HepG2 (cell line): ENCODE measurements at regions not wholly inside any gene's neighbourhood (a gene's known extent, or its start where the extent isn't known, plus 50 kb on each side); places are given as distances from the start of the nearest gene placed in this dataset.

Source experiments
- ATAC-seq: fragments of 200-7000 bp; cut with Tn5 transposase; 3 replicates; pipeline ENCODE4 v1.9.1; 2020; ENCODE audit warnings: mild to moderate bottlenecking, moderate library complexity
- BruUV-seq: library from RNA; stranded (reverse); fragments of 400-500 nt; replicated peaks from 2 replicates; lab custom pipeline; 2021; lab: Mats Ljungman, UMichigan
- CTCF ChIA-PET: fragments of 300-600 bp; formaldehyde crosslinking; extraction: SDS; loops from one replicate; lab custom pipeline; 2021; ENCODE audit warnings: low total read pairs, inconsistent platforms, low intra/inter-chr PET ratio; lab: Yijun Ruan, JAX
- POLR2A ChIA-PET: fragments of 350-600 bp; sonication (Branson Sonifier 250); formaldehyde crosslinking; loops from one replicate; lab custom pipeline; 2020; ENCODE audit warnings: antibody characterized with exemption, inconsistent platforms; lab: Yijun Ruan, JAX
- DNase-seq: peaks from one replicate; pipeline ENCODE4 v3.0.0-alpha.2; 2015; ENCODE audit warnings: low spot score
- FAIRE-seq: peaks from 3 replicates; lab custom pipeline; 2011; peaks lifted over from hg19 to GRCh38; lab: Jason Lieb, UNC
- H2AFZ ChIP-seq: one replicate; pipeline ENCODE4 v1.6.1; 2011; ENCODE audit warnings: low read length, inconsistent platforms
- H3K27ac ChIP-seq: fragments of 300-600 bp; 3 replicates; pipeline ENCODE4 v1.8.0; 2011; ENCODE audit warnings: mixed run types, mild to moderate bottlenecking, mixed read lengths, low read length, inconsistent platforms; ENCODE audit not compliant: insufficient read depth; ENCODE audit errors: extremely low read length
- H3K27me3 ChIP-seq, 2 experiments: fragments of 200-600 bp in 1 of 2; 2 replicates in 1 of 2; 3 replicates in 1 of 2; pipeline versions ENCODE4 v1.6.0 to v1.8.0; 2011; ENCODE audit warnings: low read length in 2 of 2, mild to moderate bottlenecking in 2 of 2, moderate library complexity in 2 of 2, inconsistent platforms in 1 of 2; ENCODE audit not compliant: insufficient read depth in 2 of 2, control insufficient read depth in 1 of 2
- H3K36me3 ChIP-seq, 2 experiments: fragments of 200-600 bp in 1 of 2; replicated peaks in 1 of 2; 2 replicates in 1 of 2; 3 replicates in 1 of 2; pipeline versions ENCODE4 v1.5.1 to v1.8.0; 2011; ENCODE audit warnings: low read length in 2 of 2, inconsistent platforms in 1 of 2; ENCODE audit not compliant: insufficient read depth in 2 of 2, control insufficient read depth in 1 of 2
- H3K4me1 ChIP-seq: 2 replicates; pipeline ENCODE4 v1.5.1; 2012; ENCODE audit warnings: low read length, inconsistent platforms; ENCODE audit not compliant: insufficient read depth
- H3K4me2 ChIP-seq: 2 replicates; pipeline ENCODE4 v1.6.0; 2011; ENCODE audit warnings: low read depth, low read length, inconsistent platforms
- H3K4me3 ChIP-seq, 3 experiments: fragments of 200-600 bp in 1 of 3; sonication (generic), shearing (Covaris generic) in 1 of 3; replicated peaks in 1 of 3; 2 replicates each; pipeline ENCODE4 v1.5.1; 2011 to 2016; ENCODE audit warnings: low read length in 3 of 3, inconsistent platforms in 2 of 3, low read depth in 2 of 3, mild to moderate bottlenecking in 2 of 3, control low read depth in 1 of 3, mixed read lengths in 1 of 3; ENCODE audit not compliant: insufficient read depth in 1 of 3
- H3K79me2 ChIP-seq: one replicate; pipeline ENCODE4 v1.6.1; 2011; ENCODE audit warnings: low read length, inconsistent platforms; ENCODE audit not compliant: insufficient read depth
- H3K9ac ChIP-seq: 2 replicates; pipeline ENCODE4 v1.6.0; 2011; ENCODE audit warnings: mild to moderate bottlenecking, low read depth, low read length, inconsistent platforms; ENCODE audit not compliant: insufficient read depth
- H3K9me3 ChIP-seq: 2 replicates; pipeline ENCODE4 v1.5.1; 2012; ENCODE audit warnings: mild to moderate bottlenecking, low read length
- H4K20me1 ChIP-seq: 2 replicates; pipeline ENCODE4 v1.6.0; 2011; ENCODE audit warnings: inconsistent platforms, mild to moderate bottlenecking, low read length, moderate library complexity; ENCODE audit not compliant: insufficient read depth
- DMAP1 ChIP-seq: IDR thresholded peaks from 2 replicates; pipeline ENCODE4 v1.6.1; 2016
- ETV6 ChIP-seq: sonication (generic); formaldehyde crosslinking; conservative IDR thresholded peaks from 2 replicates; pipeline ENCODE4 v1.4.0; 2020; ENCODE audit warnings: missing genetic modification reagents
- KLF6 ChIP-seq: IDR thresholded peaks from 2 replicates; pipeline ENCODE4 v1.8.0; 2016; ENCODE audit warnings: missing biosample characterization, missing genetic modification reagents
- NFIC ChIP-seq: IDR thresholded peaks from 2 replicates; pipeline ENCODE4 v1.6.1; 2012; ENCODE audit warnings: mild to moderate bottlenecking, low read length, inconsistent platforms
- POGZ ChIP-seq: sonication (generic); formaldehyde crosslinking; IDR thresholded peaks from 2 replicates; pipeline ENCODE4 v1.4.0; 2020; ENCODE audit warnings: mild to moderate bottlenecking, missing genetic modification reagents
- SRSF9 ChIP-seq: fragments of 200-400 bp; formaldehyde crosslinking; IDR thresholded peaks from 2 replicates; pipeline ENCODE4 v1.6.1; 2018; ENCODE audit warnings: borderline replicate concordance, mild to moderate bottlenecking, low read depth, low read length; ENCODE audit not compliant: insufficient read depth, poor library complexity, severe bottlenecking
- ZNF142 ChIP-seq: sonication (generic); formaldehyde crosslinking; IDR thresholded peaks from 2 replicates; pipeline ENCODE4 v1.4.0; 2020; ENCODE audit warnings: missing genetic modification reagents
- ZNF280B ChIP-seq: sonication (generic); formaldehyde crosslinking; IDR thresholded peaks from 2 replicates; pipeline ENCODE4 v1.5.0; 2020; ENCODE audit warnings: missing genetic modification reagents, mild to moderate bottlenecking, borderline replicate concordance
- WGBS: methylation state at CpG from one replicate; pipeline ENCODE4 v1.1.6; 2017; ENCODE audit warnings: low lambda C conversion rate; 5-methylcytosine and 5-hydroxymethylcytosine counted together
- in situ Hi-C: cut with HindIII; loops from 2 replicates; pipeline ENCODE4 v1.10.0; 2017; ENCODE audit warnings: low pct_unique_long_range_greater_than_20kb; ENCODE audit not compliant: extremely low pct_ligation_motif_present
- intact Hi-C: fragments of 100-400 bp; cut with micrococcal nuclease; formaldehyde crosslinking; loops from one replicate; pipeline ENCODE4 v1.10.0; 2022; ENCODE audit not compliant: unreplicated experiment
- TF ChIP-seq, protein P1 (sequence below): sonication (generic); formaldehyde crosslinking; IDR thresholded peaks from 2 replicates; pipeline ENCODE4 v1.4.0; 2020; ENCODE audit warnings: missing genetic modification reagents
- TF ChIP-seq, protein P2 (sequence below): sonication (generic); formaldehyde crosslinking; IDR thresholded peaks from 2 replicates; pipeline ENCODE4 v1.5.1; 2020; ENCODE audit warnings: mild to moderate bottlenecking, missing genetic modification reagents, moderate library complexity

DNA sequence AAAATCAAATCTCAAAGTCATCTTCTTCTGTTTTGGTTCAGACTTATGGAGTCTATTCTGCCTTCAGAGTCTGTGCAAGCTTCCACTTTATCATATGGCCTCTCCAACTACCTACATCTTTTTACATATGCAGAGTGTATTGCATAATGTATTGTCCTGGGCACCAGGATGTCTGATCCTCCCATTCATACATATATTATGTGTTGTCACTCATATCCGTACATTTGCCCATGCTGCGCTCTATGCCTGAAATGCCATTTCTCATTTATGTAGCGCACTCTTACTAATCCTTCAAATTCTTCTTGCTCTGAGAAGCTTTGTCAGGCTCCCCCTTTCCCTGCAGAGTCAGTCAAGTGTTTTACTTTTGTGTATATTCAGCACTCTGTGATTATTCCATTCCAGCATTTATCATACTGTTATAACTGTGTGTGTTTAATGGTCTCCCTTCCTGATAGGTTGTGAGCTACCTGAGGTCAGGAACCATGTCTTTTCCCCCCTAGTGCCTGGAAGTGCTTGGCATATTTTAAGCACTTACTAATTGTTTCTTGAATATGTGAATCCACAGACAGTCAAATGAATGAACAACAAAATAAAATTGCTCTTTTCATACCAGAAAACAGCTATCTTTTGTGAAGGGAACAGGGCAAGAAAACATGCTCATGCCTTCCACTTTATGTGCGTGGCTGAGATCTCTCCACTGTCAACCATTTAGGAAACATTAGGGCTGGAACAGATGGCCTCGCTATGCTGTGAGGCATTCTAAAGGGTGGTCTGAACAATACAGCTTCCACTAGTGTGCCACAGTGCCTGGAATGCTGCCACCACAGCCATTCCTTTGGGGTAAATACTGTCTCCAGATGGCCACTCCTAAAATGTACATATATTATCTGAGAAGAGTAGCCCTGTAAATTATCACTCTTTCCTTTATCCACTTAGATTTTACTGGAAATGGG lies 81.8 kb downstream of the GLUD2 start:
- Histone ChIP-seq H3K9ac (no peak overlapping the region), H3K4me2 (no peak overlapping the region), H3K36me3 (no peaks in the 10 kb centered on the region), H3K27ac (no peak overlapping the region), H2AFZ (no peak overlapping the region), H3K79me2 (no peaks in the 10 kb centered on the region), H4K20me1 (no peaks in the 10 kb centered on the region), H3K4me1 (no peaks in the 10 kb centered on the region), H3K4me3 (no peak overlapping the region), H3K27me3 (no peaks in the 10 kb centered on the region), H3K9me3 (no peaks in the 10 kb centered on the region)
- intact Hi-C loops (no loop called here), in situ Hi-C loops (no loop called here)
- ATAC-seq: no peak
- no TSS peak for BruUV-seq
- no peak for FAIRE-seq
- WGBS: 94% methylated on average over 4 of the region's 5 CpGs
- POLR2A ChIA-PET: no interaction called here
- CTCF ChIA-PET: no interaction called here
- DNase-seq: no peak
- TF ChIP-seq ZNF280B (CRISPR knock-in tag): no peak
- TF ChIP-seq, protein P1, sequence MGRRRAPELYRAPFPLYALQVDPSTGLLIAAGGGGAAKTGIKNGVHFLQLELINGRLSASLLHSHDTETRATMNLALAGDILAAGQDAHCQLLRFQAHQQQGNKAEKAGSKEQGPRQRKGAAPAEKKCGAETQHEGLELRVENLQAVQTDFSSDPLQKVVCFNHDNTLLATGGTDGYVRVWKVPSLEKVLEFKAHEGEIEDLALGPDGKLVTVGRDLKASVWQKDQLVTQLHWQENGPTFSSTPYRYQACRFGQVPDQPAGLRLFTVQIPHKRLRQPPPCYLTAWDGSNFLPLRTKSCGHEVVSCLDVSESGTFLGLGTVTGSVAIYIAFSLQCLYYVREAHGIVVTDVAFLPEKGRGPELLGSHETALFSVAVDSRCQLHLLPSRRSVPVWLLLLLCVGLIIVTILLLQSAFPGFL (CRISPR knock-in tag): no peak
- no peak for TF ChIP-seq SRSF9
- TF ChIP-seq, protein P2, sequence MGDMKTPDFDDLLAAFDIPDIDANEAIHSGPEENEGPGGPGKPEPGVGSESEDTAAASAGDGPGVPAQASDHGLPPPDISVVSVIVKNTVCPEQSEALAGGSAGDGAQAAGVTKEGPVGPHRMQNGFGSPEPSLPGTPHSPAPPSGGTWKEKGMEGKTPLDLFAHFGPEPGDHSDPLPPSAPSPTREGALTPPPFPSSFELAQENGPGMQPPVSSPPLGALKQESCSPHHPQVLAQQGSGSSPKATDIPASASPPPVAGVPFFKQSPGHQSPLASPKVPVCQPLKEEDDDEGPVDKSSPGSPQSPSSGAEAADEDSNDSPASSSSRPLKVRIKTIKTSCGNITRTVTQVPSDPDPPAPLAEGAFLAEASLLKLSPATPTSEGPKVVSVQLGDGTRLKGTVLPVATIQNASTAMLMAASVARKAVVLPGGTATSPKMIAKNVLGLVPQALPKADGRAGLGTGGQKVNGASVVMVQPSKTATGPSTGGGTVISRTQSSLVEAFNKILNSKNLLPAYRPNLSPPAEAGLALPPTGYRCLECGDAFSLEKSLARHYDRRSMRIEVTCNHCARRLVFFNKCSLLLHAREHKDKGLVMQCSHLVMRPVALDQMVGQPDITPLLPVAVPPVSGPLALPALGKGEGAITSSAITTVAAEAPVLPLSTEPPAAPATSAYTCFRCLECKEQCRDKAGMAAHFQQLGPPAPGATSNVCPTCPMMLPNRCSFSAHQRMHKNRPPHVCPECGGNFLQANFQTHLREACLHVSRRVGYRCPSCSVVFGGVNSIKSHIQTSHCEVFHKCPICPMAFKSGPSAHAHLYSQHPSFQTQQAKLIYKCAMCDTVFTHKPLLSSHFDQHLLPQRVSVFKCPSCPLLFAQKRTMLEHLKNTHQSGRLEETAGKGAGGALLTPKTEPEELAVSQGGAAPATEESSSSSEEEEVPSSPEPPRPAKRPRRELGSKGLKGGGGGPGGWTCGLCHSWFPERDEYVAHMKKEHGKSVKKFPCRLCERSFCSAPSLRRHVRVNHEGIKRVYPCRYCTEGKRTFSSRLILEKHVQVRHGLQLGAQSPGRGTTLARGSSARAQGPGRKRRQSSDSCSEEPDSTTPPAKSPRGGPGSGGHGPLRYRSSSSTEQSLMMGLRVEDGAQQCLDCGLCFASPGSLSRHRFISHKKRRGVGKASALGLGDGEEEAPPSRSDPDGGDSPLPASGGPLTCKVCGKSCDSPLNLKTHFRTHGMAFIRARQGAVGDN (CRISPR knock-in tag): no peak
- TF ChIP-seq KLF6 (CRISPR knock-in tag): no peak
- TF ChIP-seq ZNF142 (CRISPR knock-in tag): no peak
- no peak for TF ChIP-seq DMAP1 (CRISPR knock-in tag)
- no peak for TF ChIP-seq POGZ (CRISPR knock-in tag)
- no peak for TF ChIP-seq ETV6 (CRISPR knock-in tag)
- TF ChIP-seq NFIC: no peak
